ENCODE measurements at regions not wholly inside any gene's neighbourhood (a gene's known extent, or its start where the extent isn't known, plus 50 kb on each side); places are given as distances from the start of the nearest gene placed in this dataset.

DNA sequence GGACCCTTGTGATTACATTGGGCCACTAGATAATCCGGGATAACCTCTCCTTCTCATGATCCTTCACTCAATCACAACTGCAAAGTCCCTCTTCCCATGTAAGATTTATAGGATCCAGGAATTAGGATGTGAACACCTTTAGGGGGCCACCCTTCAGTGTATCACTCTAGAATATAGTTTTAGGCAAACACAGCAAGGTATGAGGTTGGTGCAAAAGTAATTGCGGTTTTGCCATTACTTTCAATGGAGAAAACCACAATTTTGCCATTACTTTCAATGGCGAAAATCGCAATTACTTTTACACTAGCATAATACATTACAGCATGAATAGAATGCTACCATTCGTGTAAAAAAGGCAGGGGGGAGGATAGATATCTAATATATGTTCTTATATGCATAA is 104.0 kb downstream of the BAMBI start:
- TF ChIP-seq ZNF274 (IDR thresholded peaks at IDR 0.05; ENCODE audit: low read depth, low read length), result no peak
- TF ChIP-seq SUZ12 (IDR thresholded peaks at IDR 0.05; ENCODE audit: extremely low read depth, insufficient read depth, insufficient read length), result no peak
- TF ChIP-seq YY1 (IDR thresholded peaks at IDR 0.05; ENCODE audit: insufficient read depth, insufficient read length), result no peak
